ENCODE measurements at regions not wholly inside any gene's neighbourhood (a gene's known extent, or its start where the extent isn't known, plus 50 kb on each side); places are given as distances from the start of the nearest gene placed in this dataset.

GRCh38 chr2:107338571-107338970 is 452.6 kb upstream of the ST6GAL2 start:
- ChIA-PET POLR2A (no interaction called here), CTCF (no interaction called here)
- no peak for DNase-seq (ENCODE audit: low read depth, low spot score)
- H3K4me3 ChIP-seq (ENCODE audit: low read depth, low read length): no peak overlapping the region
- no peak for TF ChIP-seq CTCF (IDR thresholded peaks at IDR 0.05; ENCODE audit: insufficient read depth, low read length, missing control alignments)

- no peak overlapping the region for H3K4me3 ChIP-seq (ENCODE audit: low read depth, low read length)
- DNase-seq (ENCODE audit: low read depth, low spot score): no peak
- ChIA-PET POLR2A (no interaction called here), CTCF (no interaction called here)
- TF ChIP-seq CTCF (IDR thresholded peaks at IDR 0.05; ENCODE audit: insufficient read depth, low read length, missing control alignments): no peak
These were observed 455.0 kb upstream of the ST6GAL2 start for GRCh38 chr2:107340955-107341354.

GRCh38 chr2:107349329-107349728 is 463.4 kb upstream of the ST6GAL2 start:
- TF ChIP-seq CTCF (IDR thresholded peaks at IDR 0.05; ENCODE audit: insufficient read depth, low read length, missing control alignments): no peak
- POLR2A ChIA-PET: no interaction called here
- no peak for DNase-seq (ENCODE audit: low read depth, low spot score)
- CTCF ChIA-PET: no interaction called here
- H3K4me3 ChIP-seq (ENCODE audit: low read depth, low read length): no peak overlapping the region

- no peak for TF ChIP-seq CTCF (IDR thresholded peaks at IDR 0.05; ENCODE audit: insufficient read depth, low read length, missing control alignments)
- no peak for DNase-seq (ENCODE audit: low read depth, low spot score)
- CTCF ChIA-PET: no interaction called here
These were observed 468.2 kb upstream of the ST6GAL2 start for GRCh38 chr2:107354175-107354574.

GRCh38 chr2:107358362-107358761 is 468.3 kb upstream of the RGPD4 start:
- H3K4me3 ChIP-seq (ENCODE audit: low read depth, low read length): no peak overlapping the region
- CTCF ChIA-PET: no interaction called here
- DNase-seq (ENCODE audit: low read depth, low spot score): no peak
- no peak for TF ChIP-seq CTCF (IDR thresholded peaks at IDR 0.05; ENCODE audit: insufficient read depth, low read length, missing control alignments)
- POLR2A ChIA-PET: no interaction called here

More at GRCh38 chr2:107354175-107354574, 468.2 kb upstream of the ST6GAL2 start:
- H3K4me3 ChIP-seq (ENCODE audit: low read depth, low read length): no peak overlapping the region
- POLR2A ChIA-PET: no interaction called here

- no peak overlapping the region for H3K4me3 ChIP-seq (ENCODE audit: low read depth, low read length)
- TF ChIP-seq CTCF (IDR thresholded peaks at IDR 0.05; ENCODE audit: insufficient read depth, low read length, missing control alignments): no peak
- ChIA-PET CTCF (no interaction called here), POLR2A (no interaction called here)
- no peak for DNase-seq (ENCODE audit: low read depth, low spot score)
These were observed 467.7 kb upstream of the RGPD4 start for GRCh38 chr2:107359021-107359420.
